HG02588 (cell line): ENCODE measurements at regions not wholly inside any gene's neighbourhood (a gene's known extent, or its start where the extent isn't known, plus 50 kb on each side); places are given as distances from the start of the nearest gene placed in this dataset.
"Not testable (repeated sequence)": the region's sequence is repeated elsewhere in the genome, so short reads cannot be mapped to it uniquely, and the experiment has no call there.

ENCODE experiments used
- ATAC-seq: cut with Tn5 transposase; IDR thresholded peaks from one replicate; pipeline ENCODE4 v1.9.1; 2021; ENCODE audit warnings: mild to moderate bottlenecking, moderate library complexity; ENCODE audit not compliant: unreplicated experiment

DNA sequence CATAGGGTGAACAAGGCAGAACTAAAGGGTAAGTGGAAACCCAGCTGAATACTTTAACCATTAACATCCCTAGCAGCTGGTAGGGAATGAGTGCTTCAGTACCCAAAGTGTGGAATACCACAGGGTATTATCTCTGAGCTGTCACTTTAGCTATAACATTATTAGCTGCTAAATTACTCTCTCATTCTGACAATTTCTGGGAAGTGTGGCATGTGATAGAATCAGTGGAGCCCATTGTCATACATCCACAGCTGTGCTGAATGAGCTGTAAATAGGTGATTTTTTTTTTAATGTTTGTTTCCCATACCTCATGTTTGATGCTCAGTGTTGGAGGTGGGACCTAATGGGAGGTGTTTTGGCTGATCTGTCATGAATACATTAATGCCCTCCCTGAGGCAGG, 894.3 kb downstream of the DIPK2A start:
- ATAC-seq: no peak

DNA sequence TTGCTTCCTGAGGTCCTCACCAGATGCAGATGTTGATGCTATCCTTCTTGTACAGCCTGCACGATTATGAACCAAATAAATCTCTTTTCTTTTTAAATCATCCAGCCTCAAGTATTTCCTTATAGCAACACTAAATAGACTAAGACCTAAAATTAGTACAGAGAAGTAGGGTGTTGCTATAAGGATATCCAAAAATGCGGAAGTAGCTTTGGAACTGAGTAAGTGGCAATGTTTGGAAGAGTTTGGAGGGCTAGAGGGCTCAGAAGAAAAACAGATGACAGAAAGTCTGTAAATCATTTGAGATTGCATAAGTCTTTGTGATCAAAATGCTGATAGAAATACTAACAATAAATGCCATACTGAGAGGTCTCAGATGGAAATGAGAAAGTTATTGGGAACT, 894.9 kb downstream of the DIPK2A start:
- no peak for ATAC-seq

DNA sequence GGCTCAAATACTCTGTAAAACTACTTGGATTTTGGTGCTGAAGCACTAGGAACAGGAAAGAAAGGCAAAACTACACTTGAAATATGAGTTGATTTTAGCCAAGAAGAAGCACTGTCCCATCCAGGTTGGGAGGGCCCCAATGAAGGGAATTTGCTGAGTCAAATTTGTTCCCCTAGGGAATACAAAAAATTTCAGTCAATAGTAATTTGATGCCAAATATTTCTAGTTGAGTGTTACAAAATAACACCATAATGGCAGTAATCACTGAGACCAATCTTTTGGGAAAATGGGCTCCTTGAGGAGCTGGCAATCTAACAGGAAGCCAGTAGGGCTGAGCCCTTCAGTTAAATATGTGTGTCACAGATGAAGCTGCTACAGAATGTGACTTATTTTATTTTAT, 896.9 kb downstream of the DIPK2A start:
- no peak for ATAC-seq

DNA sequence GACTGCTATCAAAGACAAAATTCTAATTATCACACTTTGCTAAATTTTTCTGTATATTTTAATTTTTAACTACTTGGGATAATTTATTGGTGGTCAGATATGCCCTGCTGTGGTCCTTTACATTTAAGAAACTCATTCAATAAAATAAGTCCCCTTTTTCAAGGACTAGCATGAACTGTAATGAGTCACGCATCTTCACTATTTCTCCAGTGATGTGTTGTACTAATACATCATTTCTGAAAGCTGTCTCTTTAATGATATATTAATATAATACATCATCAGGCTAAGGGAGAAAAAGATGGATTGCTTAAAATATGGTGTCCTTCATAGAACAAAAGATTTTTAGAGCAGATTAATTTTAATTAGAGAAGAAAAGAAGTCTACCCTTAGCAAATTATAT, 901.4 kb downstream of the DIPK2A start:
- no peak for ATAC-seq

DNA sequence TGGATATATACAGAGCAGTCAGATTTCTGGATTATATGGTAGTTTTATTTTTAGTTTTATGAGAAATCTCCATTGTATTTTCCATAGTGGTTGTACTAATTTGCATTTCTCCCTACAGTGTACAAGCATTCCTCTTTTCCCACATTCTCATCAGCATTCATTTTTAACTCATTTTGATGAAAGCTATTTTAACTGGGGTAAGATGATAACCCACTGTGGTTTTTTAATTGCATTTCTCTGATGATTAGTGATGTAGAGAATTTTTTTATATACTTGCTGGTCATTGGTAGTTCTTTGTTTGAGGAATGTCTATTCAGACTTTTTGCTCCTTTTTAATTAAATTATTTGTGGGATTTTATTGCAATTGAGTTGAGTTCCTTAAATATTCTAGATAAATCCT, 903.6 kb downstream of the DIPK2A start:
- no peak for ATAC-seq

- ATAC-seq: no peak
Observed at GRCh38 chr3:144877356-144877755, 905.7 kb downstream of the DIPK2A start.

DNA sequence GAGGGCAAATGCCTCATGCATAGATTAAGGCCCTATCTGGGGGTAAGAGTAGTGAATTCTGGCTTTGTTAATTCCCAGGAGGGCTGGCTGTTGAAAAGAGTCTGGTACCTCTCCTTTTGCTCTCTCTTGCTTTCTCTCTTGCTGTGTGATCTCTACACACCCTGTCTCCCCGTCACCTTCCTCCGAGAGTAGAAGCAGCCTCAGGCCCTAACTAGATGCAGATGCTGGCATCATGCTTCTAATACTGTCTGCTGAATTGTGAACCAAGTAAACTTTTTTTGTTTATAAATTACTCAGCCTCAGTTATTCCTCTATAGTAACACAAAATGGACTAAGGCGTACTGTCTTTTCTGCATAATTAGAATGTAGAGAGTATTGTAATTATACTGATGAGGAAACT, 908.1 kb downstream of the DIPK2A start:
- ATAC-seq: no peak

DNA sequence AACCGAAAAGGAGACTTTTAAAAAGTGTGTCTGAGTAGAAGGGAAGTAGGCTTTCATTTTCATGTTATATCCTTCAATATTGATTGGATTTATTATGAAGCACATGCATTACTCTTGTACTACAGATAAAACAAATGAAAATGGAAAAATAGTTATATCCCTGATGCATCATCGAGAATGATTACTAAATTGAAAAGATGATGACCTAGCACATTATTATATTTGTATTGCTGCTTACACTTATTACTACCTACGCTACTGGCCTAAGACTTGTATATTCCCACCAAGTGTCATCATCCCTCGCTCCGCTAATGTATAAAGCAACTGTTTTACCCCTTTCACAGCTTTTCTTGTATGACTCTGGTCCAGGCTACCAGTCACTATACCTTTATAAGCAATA, 922.4 kb downstream of the DIPK2A start:
- no peak for ATAC-seq

DNA sequence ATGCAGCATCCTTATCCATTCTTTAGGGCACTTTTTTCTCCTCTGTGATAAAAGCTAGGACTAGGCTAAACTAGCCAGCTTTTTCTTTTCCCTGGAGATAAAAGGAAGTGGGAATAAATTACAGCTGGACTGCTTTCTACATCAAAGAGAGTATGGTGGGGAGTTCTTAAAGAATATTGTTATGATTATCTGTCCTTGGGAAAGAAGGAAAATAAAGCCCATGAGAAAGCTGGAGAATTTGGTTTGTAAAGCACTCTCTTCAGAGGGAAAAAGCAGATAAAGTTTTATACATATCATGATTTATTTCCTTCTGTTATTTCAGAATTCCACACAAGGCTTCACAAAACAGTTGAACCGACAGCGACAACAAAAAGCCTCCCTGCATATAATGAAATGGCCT, 923.0 kb downstream of the DIPK2A start:
- no peak for ATAC-seq

- ATAC-seq: no peak
Observed at GRCh38 chr3:144900366-144900765, 928.7 kb downstream of the DIPK2A start.

DNA sequence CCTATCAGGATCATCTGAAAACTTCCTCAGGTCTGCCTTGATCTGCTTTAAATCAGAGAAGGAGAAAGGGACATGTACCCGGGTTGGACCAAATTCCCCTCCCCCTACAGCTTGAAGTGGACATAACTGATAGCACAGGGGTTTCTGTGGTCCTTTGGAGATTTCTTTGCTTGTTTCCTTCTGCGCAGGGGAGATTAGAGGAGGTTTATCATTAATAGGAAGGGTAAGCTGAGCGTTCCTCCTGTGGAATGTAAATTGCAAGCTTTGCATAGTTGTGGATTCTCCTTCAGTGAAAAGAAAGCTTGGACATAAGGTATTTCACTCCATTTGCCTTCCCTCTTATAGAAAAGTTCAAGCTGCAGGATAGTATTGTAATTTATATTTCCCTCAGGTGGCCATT, 936.0 kb downstream of the DIPK2A start:
- ATAC-seq: not testable (repeated sequence)

GRCh38 chr3:144912968-144913367, 941.3 kb downstream of the DIPK2A start:
- ATAC-seq: no peak

GRCh38 chr3:144915202-144915601, 943.6 kb downstream of the DIPK2A start:
- no peak for ATAC-seq

- no peak for ATAC-seq
Observed at GRCh38 chr3:144921710-144922109, 950.1 kb downstream of the DIPK2A start.

- no peak for ATAC-seq
Observed at GRCh38 chr3:144923046-144923775, 951.6 kb downstream of the DIPK2A start.

- no peak for ATAC-seq
Observed at GRCh38 chr3:144930431-144930830, 958.8 kb downstream of the DIPK2A start.

GRCh38 chr3:144931590-144931989, 960.0 kb downstream of the DIPK2A start:
- ATAC-seq: no peak

- no peak for ATAC-seq
Observed at GRCh38 chr3:144942093-144942837, 970.6 kb downstream of the DIPK2A start.

DNA sequence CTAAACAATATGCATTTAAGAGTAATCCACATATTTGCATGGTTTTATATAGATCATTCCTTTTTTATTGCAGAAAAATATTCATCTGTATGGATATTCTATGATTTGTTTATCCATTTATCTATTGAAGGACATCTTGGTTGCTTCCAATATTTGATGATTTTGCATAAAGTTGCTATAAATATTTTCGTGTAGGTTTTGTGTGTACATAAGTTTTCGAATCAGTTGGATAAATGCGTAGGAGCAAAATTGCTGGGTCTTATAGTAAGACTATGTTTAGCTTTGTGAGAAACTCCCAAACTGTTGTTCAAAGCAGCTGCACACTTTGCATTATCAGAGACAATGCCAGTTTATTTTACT, 971.2 kb downstream of the DIPK2A start:
- no peak for ATAC-seq

GRCh38 chr3:144947895-144948294, 976.3 kb downstream of the DIPK2A start:
- no peak for ATAC-seq

GRCh38 chr3:144948711-144949110, 977.1 kb downstream of the DIPK2A start:
- ATAC-seq: no peak

DNA sequence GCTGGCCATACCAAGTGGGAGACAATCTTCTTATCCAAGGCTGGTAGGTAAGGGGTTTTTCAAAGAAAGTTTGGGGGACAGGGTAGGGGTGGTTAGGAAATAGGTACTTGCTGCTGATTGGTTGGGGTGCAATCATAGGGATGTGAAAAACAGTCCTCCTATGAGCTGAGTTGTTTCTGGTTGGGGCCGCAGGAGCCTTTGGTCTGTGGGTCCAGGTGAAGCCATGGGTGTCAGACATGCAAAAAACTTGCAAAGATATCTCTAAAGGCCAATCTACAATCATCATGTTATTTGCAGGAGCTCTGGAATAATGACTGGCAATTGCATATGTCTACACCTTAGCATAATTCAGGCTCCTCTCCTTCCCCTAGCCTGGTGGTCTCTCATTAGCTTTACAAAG, 982.3 kb downstream of the DIPK2A start:
- no peak for ATAC-seq
